ENCODE measurements at regions not wholly inside any gene's neighbourhood (a gene's known extent, or its start where the extent isn't known, plus 50 kb on each side); places are given as distances from the start of the nearest gene placed in this dataset.

- no peak for TF ChIP-seq CTCF (conservative IDR thresholded peaks at IDR 0.05; ENCODE audit: low read length)
- TF ChIP-seq EZH2phosphoT487 (IDR thresholded peaks at IDR 0.05; ENCODE audit: borderline replicate concordance), result no peak
These were observed 122.3 kb upstream of the MDFIC start for GRCh38 chr7:114799628-114800028.

Data from Loucy (cell line).